ENCODE measurements at regions not wholly inside any gene's neighbourhood (a gene's known extent, or its start where the extent isn't known, plus 50 kb on each side); places are given as distances from the start of the nearest gene placed in this dataset.

DNA sequence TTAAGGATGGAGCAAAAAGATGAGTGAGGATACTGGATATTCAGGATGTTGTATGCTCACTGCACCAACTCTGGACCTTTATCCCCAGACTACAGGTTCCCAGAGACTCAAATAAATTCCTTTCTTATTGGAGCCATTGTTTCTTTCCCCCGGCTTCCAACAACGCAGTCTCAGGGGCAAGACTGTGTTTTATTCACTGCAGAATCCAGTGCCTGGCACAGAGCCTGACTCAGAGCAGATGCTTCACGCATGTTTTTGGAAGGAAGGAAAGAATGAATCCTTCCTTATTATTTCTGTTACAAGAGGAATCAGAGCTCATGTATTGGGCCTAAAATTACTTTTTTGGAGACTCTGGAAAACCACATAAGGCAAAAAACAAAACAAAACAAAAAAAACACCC is 96.0 kb upstream of the VGLL4 start:
- TF ChIP-seq TOX (CRISPR knock-in tag; IDR thresholded peaks at IDR 0.05; ENCODE audit: borderline replicate concordance) (no peak), ARNTL (CRISPR knock-in tag; IDR thresholded peaks at IDR 0.05; ENCODE audit: borderline replicate concordance, low read depth) (no peak), ZFP3 (CRISPR knock-in tag; IDR thresholded peaks at IDR 0.05) (no peak), ZC3H10 (CRISPR knock-in tag; IDR thresholded peaks at IDR 0.05) (no peak), RARB (CRISPR knock-in tag; IDR thresholded peaks at IDR 0.05) (no peak), OSR1 (CRISPR knock-in tag; IDR thresholded peaks at IDR 0.05) (no peak), CSDC2 (CRISPR knock-in tag; IDR thresholded peaks at IDR 0.05) (no peak), ZFP30 (CRISPR knock-in tag; IDR thresholded peaks at IDR 0.05) (no peak)
- TF ChIP-seq, protein P1, sequence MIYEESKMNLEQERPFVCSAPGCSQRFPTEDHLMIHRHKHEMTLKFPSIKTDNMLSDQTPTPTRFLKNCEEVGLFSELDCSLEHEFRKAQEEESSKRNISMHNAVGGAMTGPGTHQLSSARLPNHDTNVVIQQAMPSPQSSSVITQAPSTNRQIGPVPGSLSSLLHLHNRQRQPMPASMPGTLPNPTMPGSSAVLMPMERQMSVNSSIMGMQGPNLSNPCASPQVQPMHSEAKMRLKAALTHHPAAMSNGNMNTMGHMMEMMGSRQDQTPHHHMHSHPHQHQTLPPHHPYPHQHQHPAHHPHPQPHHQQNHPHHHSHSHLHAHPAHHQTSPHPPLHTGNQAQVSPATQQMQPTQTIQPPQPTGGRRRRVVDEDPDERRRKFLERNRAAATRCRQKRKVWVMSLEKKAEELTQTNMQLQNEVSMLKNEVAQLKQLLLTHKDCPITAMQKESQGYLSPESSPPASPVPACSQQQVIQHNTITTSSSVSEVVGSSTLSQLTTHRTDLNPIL (CRISPR knock-in tag; IDR thresholded peaks at IDR 0.05; ENCODE audit: low read depth) = no peak
- TF ChIP-seq, protein P2, sequence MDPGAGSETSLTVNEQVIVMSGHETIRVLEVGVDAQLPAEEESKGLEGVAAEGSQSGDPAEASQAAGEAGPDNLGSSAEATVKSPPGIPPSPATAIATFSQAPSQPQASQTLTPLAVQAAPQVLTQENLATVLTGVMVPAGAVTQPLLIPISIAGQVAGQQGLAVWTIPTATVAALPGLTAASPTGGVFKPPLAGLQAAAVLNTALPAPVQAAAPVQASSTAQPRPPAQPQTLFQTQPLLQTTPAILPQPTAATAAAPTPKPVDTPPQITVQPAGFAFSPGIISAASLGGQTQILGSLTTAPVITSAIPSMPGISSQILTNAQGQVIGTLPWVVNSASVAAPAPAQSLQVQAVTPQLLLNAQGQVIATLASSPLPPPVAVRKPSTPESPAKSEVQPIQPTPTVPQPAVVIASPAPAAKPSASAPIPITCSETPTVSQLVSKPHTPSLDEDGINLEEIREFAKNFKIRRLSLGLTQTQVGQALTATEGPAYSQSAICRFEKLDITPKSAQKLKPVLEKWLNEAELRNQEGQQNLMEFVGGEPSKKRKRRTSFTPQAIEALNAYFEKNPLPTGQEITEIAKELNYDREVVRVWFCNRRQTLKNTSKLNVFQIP (CRISPR knock-in tag; IDR thresholded peaks at IDR 0.05; ENCODE audit: borderline replicate concordance, low read depth) = no peak
- TF ChIP-seq, protein P3, sequence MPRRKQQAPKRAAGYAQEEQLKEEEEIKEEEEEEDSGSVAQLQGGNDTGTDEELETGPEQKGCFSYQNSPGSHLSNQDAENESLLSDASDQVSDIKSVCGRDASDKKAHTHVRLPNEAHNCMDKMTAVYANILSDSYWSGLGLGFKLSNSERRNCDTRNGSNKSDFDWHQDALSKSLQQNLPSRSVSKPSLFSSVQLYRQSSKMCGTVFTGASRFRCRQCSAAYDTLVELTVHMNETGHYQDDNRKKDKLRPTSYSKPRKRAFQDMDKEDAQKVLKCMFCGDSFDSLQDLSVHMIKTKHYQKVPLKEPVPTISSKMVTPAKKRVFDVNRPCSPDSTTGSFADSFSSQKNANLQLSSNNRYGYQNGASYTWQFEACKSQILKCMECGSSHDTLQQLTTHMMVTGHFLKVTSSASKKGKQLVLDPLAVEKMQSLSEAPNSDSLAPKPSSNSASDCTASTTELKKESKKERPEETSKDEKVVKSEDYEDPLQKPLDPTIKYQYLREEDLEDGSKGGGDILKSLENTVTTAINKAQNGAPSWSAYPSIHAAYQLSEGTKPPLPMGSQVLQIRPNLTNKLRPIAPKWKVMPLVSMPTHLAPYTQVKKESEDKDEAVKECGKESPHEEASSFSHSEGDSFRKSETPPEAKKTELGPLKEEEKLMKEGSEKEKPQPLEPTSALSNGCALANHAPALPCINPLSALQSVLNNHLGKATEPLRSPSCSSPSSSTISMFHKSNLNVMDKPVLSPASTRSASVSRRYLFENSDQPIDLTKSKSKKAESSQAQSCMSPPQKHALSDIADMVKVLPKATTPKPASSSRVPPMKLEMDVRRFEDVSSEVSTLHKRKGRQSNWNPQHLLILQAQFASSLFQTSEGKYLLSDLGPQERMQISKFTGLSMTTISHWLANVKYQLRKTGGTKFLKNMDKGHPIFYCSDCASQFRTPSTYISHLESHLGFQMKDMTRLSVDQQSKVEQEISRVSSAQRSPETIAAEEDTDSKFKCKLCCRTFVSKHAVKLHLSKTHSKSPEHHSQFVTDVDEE (CRISPR knock-in tag; IDR thresholded peaks at IDR 0.05) = no peak
- TF ChIP-seq, protein P4, sequence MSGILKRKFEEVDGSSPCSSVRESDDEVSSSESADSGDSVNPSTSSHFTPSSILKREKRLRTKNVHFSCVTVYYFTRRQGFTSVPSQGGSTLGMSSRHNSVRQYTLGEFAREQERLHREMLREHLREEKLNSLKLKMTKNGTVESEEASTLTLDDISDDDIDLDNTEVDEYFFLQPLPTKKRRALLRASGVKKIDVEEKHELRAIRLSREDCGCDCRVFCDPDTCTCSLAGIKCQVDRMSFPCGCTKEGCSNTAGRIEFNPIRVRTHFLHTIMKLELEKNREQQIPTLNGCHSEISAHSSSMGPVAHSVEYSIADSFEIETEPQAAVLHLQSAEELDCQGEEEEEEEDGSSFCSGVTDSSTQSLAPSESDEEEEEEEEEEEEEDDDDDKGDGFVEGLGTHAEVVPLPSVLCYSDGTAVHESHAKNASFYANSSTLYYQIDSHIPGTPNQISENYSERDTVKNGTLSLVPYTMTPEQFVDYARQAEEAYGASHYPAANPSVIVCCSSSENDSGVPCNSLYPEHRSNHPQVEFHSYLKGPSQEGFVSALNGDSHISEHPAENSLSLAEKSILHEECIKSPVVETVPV (CRISPR knock-in tag; IDR thresholded peaks at IDR 0.05) = no peak
- no peak for ATAC-seq

DNA sequence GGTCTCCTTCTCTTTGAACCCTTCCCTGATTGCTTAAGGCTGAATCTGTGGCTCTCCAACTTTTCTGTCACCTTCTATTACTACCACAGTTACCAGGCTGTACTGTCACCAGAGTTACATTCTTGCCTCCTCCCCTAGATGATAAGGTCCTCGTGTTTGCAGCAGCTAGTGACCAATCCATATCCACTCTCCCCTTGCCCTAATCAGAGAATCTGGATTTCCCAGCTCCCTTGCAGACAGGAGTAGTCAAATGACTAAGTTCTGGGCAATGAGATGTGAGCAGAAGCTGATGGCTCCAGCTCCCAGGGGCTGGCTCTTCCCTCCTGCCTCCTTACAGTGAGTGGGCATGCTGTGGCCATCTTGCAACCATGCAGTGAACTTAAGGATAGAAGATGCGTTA is 95.4 kb upstream of the VGLL4 start:
- TF ChIP-seq ESRRG (CRISPR knock-in tag; IDR thresholded peaks at IDR 0.05) = no peak
- no peak for TF ChIP-seq CSDC2 (CRISPR knock-in tag; IDR thresholded peaks at IDR 0.05)
- TF ChIP-seq ZFP3 (CRISPR knock-in tag; IDR thresholded peaks at IDR 0.05) = no peak
- TF ChIP-seq, protein P5, sequence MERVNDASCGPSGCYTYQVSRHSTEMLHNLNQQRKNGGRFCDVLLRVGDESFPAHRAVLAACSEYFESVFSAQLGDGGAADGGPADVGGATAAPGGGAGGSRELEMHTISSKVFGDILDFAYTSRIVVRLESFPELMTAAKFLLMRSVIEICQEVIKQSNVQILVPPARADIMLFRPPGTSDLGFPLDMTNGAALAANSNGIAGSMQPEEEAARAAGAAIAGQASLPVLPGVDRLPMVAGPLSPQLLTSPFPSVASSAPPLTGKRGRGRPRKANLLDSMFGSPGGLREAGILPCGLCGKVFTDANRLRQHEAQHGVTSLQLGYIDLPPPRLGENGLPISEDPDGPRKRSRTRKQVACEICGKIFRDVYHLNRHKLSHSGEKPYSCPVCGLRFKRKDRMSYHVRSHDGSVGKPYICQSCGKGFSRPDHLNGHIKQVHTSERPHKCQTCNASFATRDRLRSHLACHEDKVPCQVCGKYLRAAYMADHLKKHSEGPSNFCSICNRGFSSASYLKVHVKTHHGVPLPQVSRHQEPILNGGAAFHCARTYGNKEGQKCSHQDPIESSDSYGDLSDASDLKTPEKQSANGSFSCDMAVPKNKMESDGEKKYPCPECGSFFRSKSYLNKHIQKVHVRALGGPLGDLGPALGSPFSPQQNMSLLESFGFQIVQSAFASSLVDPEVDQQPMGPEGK (CRISPR knock-in tag; IDR thresholded peaks at IDR 0.05; ENCODE audit: borderline replicate concordance) = no peak
- TF ChIP-seq PPARA (CRISPR knock-in tag; IDR thresholded peaks at IDR 0.05; ENCODE audit: borderline replicate concordance) = no peak
- TF ChIP-seq ISL1 (CRISPR knock-in tag; IDR thresholded peaks at IDR 0.05) = no peak
- TF ChIP-seq RARB (CRISPR knock-in tag; IDR thresholded peaks at IDR 0.05) = no peak
- TF ChIP-seq, protein P3 (CRISPR knock-in tag; IDR thresholded peaks at IDR 0.05) = no peak
- TF ChIP-seq SNAI2 (CRISPR knock-in tag; IDR thresholded peaks at IDR 0.05) = no peak

DNA sequence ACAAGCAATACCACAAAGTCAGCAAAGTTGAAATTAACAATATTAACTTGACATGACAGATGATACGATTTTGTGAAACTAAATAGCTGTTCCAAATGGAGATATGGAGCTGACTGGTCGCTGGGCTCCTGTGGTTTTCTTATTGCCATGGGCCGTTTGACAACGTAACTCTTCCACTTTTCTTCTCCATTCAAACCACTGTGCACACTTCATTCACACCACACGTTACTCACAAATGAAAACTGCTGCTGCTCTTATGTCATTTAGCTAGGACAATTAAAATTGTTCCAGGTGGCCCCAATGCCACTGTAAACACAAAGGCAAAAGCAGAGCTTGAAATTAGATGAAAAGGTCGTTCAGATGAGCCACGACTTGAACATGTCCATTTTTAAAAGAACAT is 94.0 kb upstream of the VGLL4 start:
- ATAC-seq = no peak
- TF ChIP-seq, protein P4 (CRISPR knock-in tag; IDR thresholded peaks at IDR 0.05) = no peak
- TF ChIP-seq ZNF565 (CRISPR knock-in tag; conservative IDR thresholded peaks at IDR 0.05; ENCODE audit: low read depth) (no peak), ZNF8 (CRISPR knock-in tag; IDR thresholded peaks at IDR 0.05) (no peak), ZC3H10 (CRISPR knock-in tag; IDR thresholded peaks at IDR 0.05) (no peak), RARB (CRISPR knock-in tag; IDR thresholded peaks at IDR 0.05) (no peak), ESRRG (CRISPR knock-in tag; IDR thresholded peaks at IDR 0.05) (no peak), TCF4 (CRISPR knock-in tag; IDR thresholded peaks at IDR 0.05; ENCODE audit: borderline replicate concordance) (no peak), ZNF70 (CRISPR knock-in tag; IDR thresholded peaks at IDR 0.05) (no peak), TOX (CRISPR knock-in tag; IDR thresholded peaks at IDR 0.05; ENCODE audit: borderline replicate concordance) (no peak)
- TF ChIP-seq, protein P3 (CRISPR knock-in tag; IDR thresholded peaks at IDR 0.05) = no peak

More for the DNA sequence above, 95.4 kb upstream of the VGLL4 start:
- ATAC-seq = no peak
